Psoas muscle (tissue), 7 donors: ENCODE measurements at regions not wholly inside any gene's neighbourhood (a gene's known extent, or its start where the extent isn't known, plus 50 kb on each side); places are given as distances from the start of the nearest gene placed in this dataset.
"Not testable (repeated sequence)": the region's sequence is repeated elsewhere in the genome, so short reads cannot be mapped to it uniquely, and the experiment has no call there.

Experiments
- ATAC-seq, 4 donors: fragments of 200-7000 bp; cut with Tn5 transposase; one replicate each; pipeline ENCODE4 v1.9.1; 2020; ENCODE audit warnings: moderate library complexity in 3 of 4, mild to moderate bottlenecking in 2 of 4
- DNase-seq, 2 donors: peaks; one replicate each; pipeline ENCODE4 v3.0.0-alpha.2; 2020
- H3K27ac ChIP-seq: fragments of 200-600 bp; one replicate; pipeline ENCODE4 v1.8.0; 2022
- H3K27me3 ChIP-seq, 3 donors: fragments of 200-600 bp in 1 of 3; one replicate each; pipeline versions ENCODE4 v1.6.1 to v1.8.0; 2013 to 2022; ENCODE audit warnings: low read length in 2 of 3, mild to moderate bottlenecking in 2 of 3, moderate library complexity in 1 of 3; ENCODE audit not compliant: insufficient read depth in 3 of 3
- H3K36me3 ChIP-seq, 2 donors: fragments of 200-600 bp in 1 of 2; one replicate each; pipeline versions ENCODE4 v1.6.1 to v1.8.0; 2013 to 2022; ENCODE audit warnings: low read depth in 1 of 2, mild to moderate bottlenecking in 1 of 2, moderate library complexity in 1 of 2; ENCODE audit not compliant: insufficient read depth in 1 of 2
- H3K4me1 ChIP-seq: fragments of 200-600 bp; one replicate; pipeline ENCODE4 v1.8.0; 2022
- H3K4me3 ChIP-seq: fragments of 200-600 bp; one replicate; pipeline ENCODE4 v1.8.0; 2022; ENCODE audit warnings: mild to moderate bottlenecking
- H3K9me3 ChIP-seq: fragments of 200-600 bp; one replicate; pipeline ENCODE4 v1.8.0; 2022
- WGBS, 3 donors: extraction: QIAGEN DNeasy Blood & Tissue Kit; methylation state at CpG; one replicate each; pipeline versions ENCODE4 v1.1.6 to v1.1.7; 2013; 5-methylcytosine and 5-hydroxymethylcytosine counted together
- intact Hi-C, 2 donors: fragments of 100-400 bp; cut with DNase I; formaldehyde crosslinking; loops; one replicate each; pipeline versions ENCODE4 v1.11.0 to v1.14.2; 2022
- TF ChIP-seq, protein P1 (sequence below): fragments of 200-600 bp; IDR thresholded peaks from one replicate; pipeline ENCODE4 v1.8.0; 2022; ENCODE audit warnings: antibody characterized with exemption
- donor health status: healthy with polysubstance abuse.
- donor health status: DM: no; HTN: no; CAD: no; lungs with moderate emphysema.
- donor health status: Bipolar disorder and iron deficiency.
- donor health status: healthy.
- donor health status: DM: yes; HTN: yes; CAD: no.
- donor health status: DM: no; HTN: no; CAD: no.
- donor health status: DM: yes; HTN: yes; CAD: no.

DNA sequence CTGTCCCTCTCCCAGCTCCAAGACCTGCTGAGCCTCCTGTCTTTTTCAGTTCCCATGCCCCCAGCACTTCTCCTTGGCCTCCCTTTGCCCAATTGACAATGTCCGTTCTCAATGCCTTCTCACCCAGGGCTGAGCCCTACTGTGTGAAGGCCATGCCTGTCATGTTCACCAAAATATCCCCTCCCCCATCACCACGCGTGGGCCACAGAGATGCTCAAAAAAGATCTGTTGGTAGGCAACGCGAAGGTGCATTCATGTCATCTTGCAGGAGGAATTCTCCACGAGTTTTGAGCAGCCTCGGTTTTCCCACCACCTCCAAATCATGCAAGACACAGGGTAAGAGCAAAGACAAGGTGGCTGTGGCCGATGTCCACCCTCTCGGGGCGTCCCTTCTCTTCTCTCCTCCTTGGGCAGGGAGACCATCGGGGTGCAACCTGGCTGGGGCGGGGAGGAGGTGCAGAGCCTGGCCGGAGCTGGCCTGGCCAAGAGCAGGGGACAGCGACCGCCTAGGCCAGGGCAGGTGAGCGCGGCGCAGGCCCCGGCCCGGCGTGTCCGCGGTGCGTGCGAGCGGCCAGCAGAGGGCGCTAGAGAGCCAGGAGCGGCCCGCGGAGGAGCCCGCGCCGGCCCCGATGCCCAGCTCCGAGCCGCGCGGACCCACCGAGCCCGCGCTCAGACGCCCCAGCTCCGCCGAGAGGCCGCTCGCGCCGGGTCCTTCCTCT, 56.3 kb upstream of the KRTAP5-11 start:
- H3K9me3 ChIP-seq, ATAC-seq, intact Hi-C loops, H3K4me1 ChIP-seq, H3K27ac ChIP-seq, H3K36me3 ChIP-seq: not testable (repeated sequence)
- TF ChIP-seq, protein P1, sequence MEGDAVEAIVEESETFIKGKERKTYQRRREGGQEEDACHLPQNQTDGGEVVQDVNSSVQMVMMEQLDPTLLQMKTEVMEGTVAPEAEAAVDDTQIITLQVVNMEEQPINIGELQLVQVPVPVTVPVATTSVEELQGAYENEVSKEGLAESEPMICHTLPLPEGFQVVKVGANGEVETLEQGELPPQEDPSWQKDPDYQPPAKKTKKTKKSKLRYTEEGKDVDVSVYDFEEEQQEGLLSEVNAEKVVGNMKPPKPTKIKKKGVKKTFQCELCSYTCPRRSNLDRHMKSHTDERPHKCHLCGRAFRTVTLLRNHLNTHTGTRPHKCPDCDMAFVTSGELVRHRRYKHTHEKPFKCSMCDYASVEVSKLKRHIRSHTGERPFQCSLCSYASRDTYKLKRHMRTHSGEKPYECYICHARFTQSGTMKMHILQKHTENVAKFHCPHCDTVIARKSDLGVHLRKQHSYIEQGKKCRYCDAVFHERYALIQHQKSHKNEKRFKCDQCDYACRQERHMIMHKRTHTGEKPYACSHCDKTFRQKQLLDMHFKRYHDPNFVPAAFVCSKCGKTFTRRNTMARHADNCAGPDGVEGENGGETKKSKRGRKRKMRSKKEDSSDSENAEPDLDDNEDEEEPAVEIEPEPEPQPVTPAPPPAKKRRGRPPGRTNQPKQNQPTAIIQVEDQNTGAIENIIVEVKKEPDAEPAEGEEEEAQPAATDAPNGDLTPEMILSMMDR, result peak; percentile 69
- Histone ChIP-seq H3K4me3 (peak overlapping the region; percentile 45), H3K27me3 (peaks cover 0 to 17% (median 4%) of the 10 kb centered on the region in 3 donors)
- DNase-seq, result peak; percentile 40 to 64
- WGBS, 3 donors, result 12 to 19% (median 14%) methylated on average over 26 to 43 of the region's 48 CpGs

DNA sequence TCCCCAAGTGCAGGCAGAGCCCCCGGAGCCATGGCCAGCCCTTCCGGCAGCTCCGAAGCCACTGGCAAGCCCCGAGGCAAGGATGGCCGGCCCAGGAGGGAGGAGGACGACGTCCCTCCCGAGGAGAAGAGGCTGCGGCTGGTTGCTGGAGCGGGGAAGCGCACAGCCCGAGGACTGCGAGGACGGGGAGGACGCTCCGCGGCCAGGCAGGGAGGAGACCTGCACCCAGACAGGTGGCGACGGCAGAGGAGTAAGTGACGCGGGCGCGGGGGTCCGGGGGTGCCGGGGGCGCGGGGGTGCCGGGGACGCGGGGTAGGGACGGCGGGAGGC, 56.8 kb upstream of the KRTAP5-11 start:
- peak overlapping the region; percentile 45 for H3K4me3 ChIP-seq
- DNase-seq, result peak in 1 of 2 donors; percentile 22
- 0 to 1% (median 0%) methylated on average over 6 to 32 of the region's 32 CpGs for WGBS, 3 donors
- ATAC-seq, H3K4me1 ChIP-seq, intact Hi-C loops, H3K27ac ChIP-seq, H3K9me3 ChIP-seq, H3K36me3 ChIP-seq: not testable (repeated sequence)
- H3K27me3 ChIP-seq, result peaks cover 0 to 17% (median 4%) of the 10 kb centered on the region in 3 donors

- H3K4me3 ChIP-seq, intact Hi-C loops: not testable (repeated sequence)
These were observed 57.2 kb upstream of the KRTAP5-11 start for GRCh38 chr11:71639916-71640315.

GRCh38 chr11:71647078-71647477, 64.4 kb upstream of the KRTAP5-11 start:
- H3K36me3 ChIP-seq, DNase-seq, intact Hi-C loops, H3K27me3 ChIP-seq, H3K4me1 ChIP-seq, ATAC-seq, H3K27ac ChIP-seq, H3K4me3 ChIP-seq, H3K9me3 ChIP-seq: not testable (repeated sequence)
- 50 to 60% (median 56%) methylated on average over 5 of the region's 5 CpGs for WGBS, 3 donors

More at GRCh38 chr11:71639916-71640315, 57.2 kb upstream of the KRTAP5-11 start:
- not testable (repeated sequence) for H3K9me3 ChIP-seq, H3K4me1 ChIP-seq, ATAC-seq, DNase-seq, H3K36me3 ChIP-seq, H3K27ac ChIP-seq
- H3K27me3 ChIP-seq, result peaks cover 0 to 17% (median 4%) of the 10 kb centered on the region in 3 donors
- WGBS, 3 donors, result 10 to 19% (median 17%) methylated on average over 7 to 13 of the region's 19 CpGs

DNA sequence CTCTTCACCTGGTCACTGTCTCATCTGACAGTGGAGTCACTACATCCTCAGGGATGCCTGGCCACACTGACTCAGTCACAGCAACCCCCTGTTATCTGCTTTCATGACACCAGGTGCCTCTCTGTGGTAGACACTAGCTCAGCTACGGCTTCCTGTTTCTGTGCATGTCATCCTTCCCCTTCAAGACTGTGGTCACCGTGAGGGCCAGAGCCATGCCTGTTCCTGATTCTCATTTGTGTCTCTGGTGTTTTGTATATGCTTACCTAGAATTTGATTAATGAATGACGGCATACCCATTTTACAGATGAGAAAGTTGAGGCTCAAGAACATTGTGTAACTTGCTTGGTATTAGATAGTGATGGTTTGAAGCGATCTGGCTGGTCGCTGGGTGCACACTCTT, 70.3 kb upstream of the KRTAP5-11 start:
- H3K4me3 ChIP-seq, result not testable (repeated sequence)
- WGBS, 3 donors, result 83 to 90% (median 89%) methylated on average over 4 to 5 of the region's 5 CpGs

GRCh38 chr11:71654423-71654822, 71.7 kb upstream of the KRTAP5-11 start:
- ATAC-seq, H3K36me3 ChIP-seq, intact Hi-C loops, H3K27me3 ChIP-seq, H3K4me1 ChIP-seq, H3K9me3 ChIP-seq, H3K4me3 ChIP-seq, DNase-seq, H3K27ac ChIP-seq: not testable (repeated sequence)
- 83 to 89% (median 86%) methylated on average over 3 of the region's 3 CpGs for WGBS, 3 donors

More for the DNA sequence above, 70.3 kb upstream of the KRTAP5-11 start:
- H3K36me3 ChIP-seq, H3K9me3 ChIP-seq, intact Hi-C loops, H3K27me3 ChIP-seq, H3K4me1 ChIP-seq, ATAC-seq, DNase-seq, H3K27ac ChIP-seq: not testable (repeated sequence)

GRCh38 chr11:71655041-71655440, 72.4 kb upstream of the KRTAP5-11 start:
- WGBS, 3 donors, result 64 to 72% (median 71%) methylated on average over 7 of the region's 7 CpGs
- H3K4me3 ChIP-seq, H3K4me1 ChIP-seq, ATAC-seq, H3K36me3 ChIP-seq, H3K9me3 ChIP-seq, H3K27me3 ChIP-seq, intact Hi-C loops, DNase-seq, H3K27ac ChIP-seq: not testable (repeated sequence)

DNA sequence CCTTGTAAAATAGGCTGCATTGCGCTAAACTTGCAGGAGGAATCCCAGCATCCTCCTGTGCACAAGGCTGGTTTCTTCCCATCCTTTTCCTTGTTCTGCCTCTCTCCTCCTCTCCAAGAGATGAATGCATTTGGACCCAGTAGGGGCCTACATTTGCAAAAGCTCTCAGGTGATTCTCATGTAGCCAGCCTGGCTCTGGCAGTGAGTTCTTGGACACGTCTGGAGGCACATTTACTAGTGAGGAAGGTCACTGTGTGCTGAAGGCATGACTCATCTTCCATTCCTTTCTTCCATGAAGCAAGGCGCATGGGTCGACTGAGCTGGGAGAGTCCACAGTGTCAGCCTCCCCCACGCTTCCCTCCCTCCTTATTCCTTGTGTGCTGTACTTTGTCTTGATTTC, 73.8 kb upstream of the KRTAP5-11 start:
- H3K36me3 ChIP-seq, intact Hi-C loops, H3K4me3 ChIP-seq, H3K4me1 ChIP-seq, DNase-seq, H3K9me3 ChIP-seq, H3K27me3 ChIP-seq, ATAC-seq, H3K27ac ChIP-seq: not testable (repeated sequence)
- 17 to 49% (median 38%) methylated on average over 1 to 3 of the region's 5 CpGs for WGBS, 3 donors

GRCh38 chr11:71664941-71665340, 82.3 kb upstream of the KRTAP5-11 start:
- H3K9me3 ChIP-seq, H3K4me3 ChIP-seq, ATAC-seq, intact Hi-C loops, H3K36me3 ChIP-seq, H3K27me3 ChIP-seq, H3K27ac ChIP-seq, H3K4me1 ChIP-seq, DNase-seq: not testable (repeated sequence)
- 43 to 61% (median 44%) methylated on average over 2 to 3 of the region's 3 CpGs for WGBS, 3 donors

- DNase-seq, H3K4me1 ChIP-seq, intact Hi-C loops, H3K27ac ChIP-seq, H3K27me3 ChIP-seq, ATAC-seq, H3K9me3 ChIP-seq, H3K4me3 ChIP-seq, H3K36me3 ChIP-seq: not testable (repeated sequence)
These were observed 115.4 kb upstream of the KRTAP5-11 start for GRCh38 chr11:71698110-71698509.

DNA sequence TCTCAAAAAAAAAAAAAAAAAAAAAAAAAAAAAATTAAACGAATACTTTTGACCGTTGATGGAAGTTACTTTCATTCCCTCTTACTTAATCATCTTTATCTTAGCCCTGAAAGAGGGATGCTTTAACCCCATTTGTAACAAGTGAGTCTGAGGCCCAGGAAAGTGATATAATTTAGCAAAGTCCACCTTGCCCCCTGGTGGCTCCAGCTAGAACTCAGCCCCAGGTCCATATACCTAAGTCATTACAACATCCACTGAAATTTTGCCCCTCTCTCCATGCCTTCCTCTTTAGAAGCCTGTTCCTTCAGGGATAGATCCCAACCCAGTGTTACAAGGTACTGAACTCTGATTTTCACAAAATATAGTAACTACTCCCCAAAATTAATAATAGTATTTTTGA, 116.3 kb upstream of the KRTAP5-11 start:
- WGBS, 3 donors, result 86 to 95% methylated on average over 2 of the region's 2 CpGs; no CpG with 5 or more reads in 1 of the 3 donors
- ATAC-seq, H3K4me1 ChIP-seq, H3K27me3 ChIP-seq, H3K4me3 ChIP-seq, H3K9me3 ChIP-seq, DNase-seq, H3K36me3 ChIP-seq, H3K27ac ChIP-seq, intact Hi-C loops: not testable (repeated sequence)
